GM18858 (cell line): ENCODE measurements at regions not wholly inside any gene's neighbourhood (a gene's known extent, or its start where the extent isn't known, plus 50 kb on each side); places are given as distances from the start of the nearest gene placed in this dataset.

ENCODE experiments used
- ATAC-seq: cut with Tn5 transposase; IDR thresholded peaks from one replicate; pipeline ENCODE4 v1.9.1; 2021; ENCODE audit not compliant: unreplicated experiment

DNA sequence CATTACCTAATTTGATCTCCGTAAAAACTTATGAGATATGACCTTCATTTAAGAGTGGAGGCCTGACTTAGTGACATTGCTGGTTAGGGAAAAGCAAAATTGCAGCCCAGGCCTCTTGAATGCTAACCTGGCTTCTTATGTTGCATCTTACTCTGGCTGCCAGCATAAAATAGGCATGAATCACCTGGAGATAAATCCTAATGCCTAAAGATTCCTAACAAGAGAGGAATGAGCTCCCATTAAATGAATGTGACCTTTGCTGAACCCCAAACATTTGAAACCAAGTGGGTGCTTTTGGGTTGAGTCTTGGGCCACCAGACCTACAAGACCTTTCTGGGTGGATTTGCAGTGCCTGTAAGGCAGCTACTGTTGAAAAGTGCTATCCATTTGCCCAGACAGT lies 1145.6 kb upstream of the TENM4 start:
- ATAC-seq = no peak

DNA sequence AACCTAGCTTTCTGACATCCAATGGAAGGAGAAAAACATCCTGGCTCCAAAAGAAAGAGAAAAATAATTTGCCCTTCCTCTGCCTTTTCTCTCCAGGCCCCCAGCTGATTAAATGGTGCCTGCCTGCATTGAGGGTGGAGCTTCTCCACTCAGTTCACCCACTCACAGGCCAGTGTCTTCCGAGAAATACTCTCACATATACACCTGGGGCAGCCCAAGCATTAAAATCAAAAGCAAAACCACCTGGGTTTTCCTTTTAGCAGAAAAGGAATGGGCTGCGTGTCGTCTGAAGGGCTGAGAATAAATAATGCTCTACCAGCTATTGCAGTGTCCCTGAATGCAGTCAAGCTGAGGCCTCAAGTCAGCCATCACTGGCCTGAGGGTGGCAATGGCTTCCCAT lies 1143.8 kb upstream of the TENM4 start:
- no peak for ATAC-seq

DNA sequence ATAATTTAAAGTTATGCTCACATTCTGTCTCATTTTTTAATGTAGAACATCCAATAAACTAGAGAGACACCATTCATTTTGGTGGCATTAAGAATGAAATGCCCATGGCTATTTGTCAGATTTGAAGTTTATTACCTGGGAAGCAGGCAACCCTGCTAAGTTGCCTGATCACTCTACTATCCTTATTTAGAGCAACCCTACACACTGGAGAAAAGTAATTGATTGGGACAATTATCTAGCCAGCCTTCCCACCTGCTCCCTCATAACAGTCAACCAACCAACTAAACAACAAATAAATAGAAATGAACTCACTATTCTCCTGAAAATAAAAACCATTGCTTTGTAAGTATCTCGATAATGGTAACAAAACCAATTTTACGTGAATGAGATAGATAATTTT lies 1129.0 kb upstream of the TENM4 start:
- ATAC-seq = no peak

DNA sequence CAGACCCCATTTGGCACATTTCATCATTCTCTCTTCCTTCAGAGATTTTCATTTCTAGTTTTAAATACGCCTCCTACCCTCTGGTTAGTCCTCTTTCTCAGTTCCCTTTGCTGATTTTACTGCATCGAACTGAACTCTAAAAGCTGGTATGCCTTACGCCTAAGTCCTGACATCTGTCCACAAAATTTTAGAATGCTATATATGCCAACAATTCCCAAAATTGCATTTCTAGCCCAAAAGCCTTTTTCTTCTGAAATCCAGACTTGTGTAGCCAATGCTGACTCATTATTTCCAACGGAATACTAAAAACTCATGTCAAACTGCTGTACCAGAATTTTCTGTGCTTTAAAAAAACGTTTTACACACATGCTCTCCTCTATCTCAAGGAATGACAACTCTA lies 1124.4 kb upstream of the TENM4 start:
- ATAC-seq = no peak

DNA sequence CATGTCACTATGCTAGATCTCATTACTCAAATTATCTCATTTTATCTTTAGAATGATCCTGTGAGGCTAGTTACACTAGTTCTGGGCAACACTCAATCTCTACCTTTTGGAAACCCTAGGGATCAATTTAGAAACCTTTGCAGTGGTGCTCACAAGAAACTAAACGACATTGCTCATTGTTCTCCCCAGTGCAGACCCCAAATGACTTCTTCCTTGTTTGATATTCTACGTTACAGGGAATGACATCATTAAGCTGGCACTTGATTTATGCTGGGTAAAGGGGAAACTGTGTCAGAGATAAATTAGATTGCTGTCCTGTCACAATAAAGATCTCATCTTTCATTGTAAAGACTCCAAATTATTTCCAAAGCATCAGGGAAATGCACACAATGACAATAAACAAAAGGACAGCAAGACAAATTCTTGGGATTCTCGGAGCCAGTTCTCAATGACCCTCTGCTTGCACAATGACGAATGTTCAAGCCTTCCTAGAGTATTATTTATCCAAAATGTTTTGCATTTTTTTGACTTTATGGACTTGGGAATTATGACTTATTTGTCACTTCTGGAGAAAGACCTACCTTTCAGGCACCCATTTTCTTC lies 1121.8 kb upstream of the TENM4 start:
- no peak for ATAC-seq

DNA sequence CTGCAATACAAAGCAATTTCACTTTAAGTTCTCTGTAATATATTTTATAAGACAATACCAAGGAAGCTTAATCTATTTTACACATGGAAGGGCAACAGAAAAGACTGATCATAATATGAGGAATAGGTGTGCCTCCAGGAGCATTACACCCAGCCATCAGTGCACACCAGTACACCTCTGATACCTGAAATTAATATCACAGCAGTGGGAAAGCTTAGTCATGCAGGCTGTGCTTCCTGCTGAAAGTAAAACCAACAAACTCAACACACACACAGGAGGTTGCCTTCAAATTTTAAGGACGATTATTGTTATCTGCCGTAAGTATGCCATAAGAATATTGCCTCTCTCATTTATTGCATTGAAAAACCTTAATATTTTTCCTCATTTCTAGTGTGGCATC lies 1119.1 kb upstream of the TENM4 start:
- no peak for ATAC-seq

DNA sequence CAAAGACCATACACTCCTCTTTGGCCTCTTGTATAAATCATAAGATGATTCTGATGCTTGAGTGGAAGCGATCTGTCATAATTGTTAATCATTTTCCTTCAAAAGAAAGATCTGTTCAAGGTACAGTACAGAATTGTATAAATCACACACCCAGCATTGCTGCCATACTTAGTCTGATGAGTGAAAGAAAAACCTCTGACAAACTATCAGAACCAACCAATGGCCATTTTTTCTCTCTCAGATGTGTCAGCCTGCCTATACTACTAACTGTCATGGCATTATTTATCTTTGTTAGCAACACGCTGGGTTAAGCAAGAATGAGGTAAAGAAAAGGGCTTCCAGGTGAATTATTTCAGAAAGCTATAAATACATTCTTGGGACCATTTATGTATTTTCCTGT lies 1112.7 kb upstream of the TENM4 start:
- ATAC-seq = no peak

DNA sequence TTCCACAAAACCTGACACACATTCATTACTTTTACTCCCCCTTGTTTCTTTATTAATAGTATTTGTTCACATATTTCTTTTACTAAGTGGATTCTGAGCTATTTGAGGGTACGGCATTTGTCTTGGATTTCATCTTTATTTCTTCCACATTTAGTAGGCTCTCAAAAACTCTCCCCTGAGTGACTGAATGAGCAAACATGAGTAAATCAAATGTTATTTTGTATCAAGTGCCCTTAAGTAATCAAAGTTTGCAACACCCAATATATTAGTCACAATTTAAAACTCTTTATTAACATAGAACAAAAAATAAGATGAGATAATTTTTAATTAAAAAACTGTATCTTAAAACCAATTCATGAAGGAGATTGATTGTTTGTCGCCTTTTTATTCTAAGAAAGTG lies 1101.9 kb upstream of the TENM4 start:
- no peak for ATAC-seq

DNA sequence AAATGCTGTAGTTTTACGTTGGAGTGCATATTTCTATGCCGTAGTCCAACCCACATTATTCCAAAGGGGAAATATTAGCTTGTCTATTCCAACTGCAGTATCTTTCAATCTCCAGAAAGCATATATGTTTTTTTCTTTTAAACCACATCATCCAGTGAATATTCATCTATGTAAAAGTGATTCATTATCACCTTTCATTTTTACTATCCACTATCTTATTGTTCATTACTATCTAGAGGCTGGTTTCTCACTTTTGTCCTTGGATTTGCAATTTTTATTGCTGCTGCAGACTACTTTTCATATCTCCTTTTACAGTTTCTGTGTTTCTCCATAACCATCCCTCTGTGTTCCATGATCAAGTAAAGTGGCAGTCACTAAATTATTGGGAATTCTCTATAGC lies 1097.2 kb upstream of the TENM4 start:
- ATAC-seq = no peak

DNA sequence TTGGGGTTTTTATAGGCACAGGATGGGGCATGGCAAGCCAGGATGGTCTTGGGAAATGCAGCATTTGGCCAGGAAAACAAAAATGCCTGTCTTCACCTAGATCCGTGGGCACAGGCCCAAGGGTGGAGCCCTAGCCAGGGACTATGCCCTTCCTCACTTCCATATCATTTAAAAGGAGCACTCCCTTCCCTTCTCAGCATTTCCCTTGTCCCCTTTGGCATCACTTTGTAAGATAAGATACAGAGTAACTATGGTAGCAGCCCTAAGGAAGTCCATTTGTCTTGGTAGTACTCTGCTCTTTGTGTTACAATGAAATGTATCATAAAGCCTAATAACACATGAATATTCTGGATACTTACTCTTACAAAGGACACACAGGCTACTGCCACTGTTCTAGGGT lies 1092.6 kb upstream of the TENM4 start:
- no peak for ATAC-seq

DNA sequence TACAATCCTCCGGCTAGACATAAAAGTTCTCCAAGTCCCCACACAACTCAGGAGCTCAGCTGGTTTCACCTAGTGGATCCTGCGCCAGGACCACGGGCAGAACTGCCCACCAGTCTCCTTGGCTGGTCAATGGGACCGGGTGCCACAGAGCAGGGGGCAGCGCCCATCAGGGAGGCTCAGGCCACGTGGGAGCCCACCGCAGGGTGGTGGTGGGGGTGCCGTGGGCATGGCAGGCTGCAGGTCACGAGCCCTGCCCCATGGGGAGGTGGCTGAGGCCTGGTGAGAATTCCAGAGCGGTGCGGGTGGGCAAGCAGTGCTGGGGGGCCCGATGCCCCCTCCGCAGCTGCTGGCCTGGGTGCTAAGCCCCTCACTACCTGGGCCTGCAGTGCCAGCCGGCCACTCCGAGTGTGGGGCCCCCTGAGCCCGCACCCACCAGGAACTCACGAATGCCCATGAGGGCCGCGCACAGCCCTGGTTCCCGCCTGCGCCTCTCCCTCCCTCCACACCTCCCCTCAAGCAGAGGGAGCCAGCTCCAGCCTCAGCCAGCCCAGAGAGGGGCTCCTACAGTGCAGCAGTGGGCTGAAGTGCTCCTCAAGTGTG lies 1091.9 kb upstream of the TENM4 start:
- ATAC-seq = no peak

DNA sequence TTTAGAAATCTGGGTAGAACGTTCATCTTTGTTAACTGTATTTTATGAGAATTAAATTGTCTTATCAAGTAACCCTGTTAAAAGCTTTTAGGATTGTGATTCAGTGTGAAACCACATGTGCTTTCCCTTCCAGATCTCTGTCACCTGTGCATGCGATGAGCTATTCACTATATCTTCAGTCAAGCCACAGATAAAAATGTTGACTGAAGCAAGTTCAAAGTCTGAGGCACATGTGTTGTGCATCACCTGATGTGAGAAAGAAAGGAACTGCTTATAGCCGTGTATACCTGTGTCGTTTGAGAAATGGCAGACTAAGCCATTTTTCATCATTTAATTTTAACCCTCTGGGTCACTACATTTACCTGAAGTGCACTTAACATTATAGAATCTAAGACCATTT lies 1088.9 kb upstream of the TENM4 start:
- no peak for ATAC-seq

DNA sequence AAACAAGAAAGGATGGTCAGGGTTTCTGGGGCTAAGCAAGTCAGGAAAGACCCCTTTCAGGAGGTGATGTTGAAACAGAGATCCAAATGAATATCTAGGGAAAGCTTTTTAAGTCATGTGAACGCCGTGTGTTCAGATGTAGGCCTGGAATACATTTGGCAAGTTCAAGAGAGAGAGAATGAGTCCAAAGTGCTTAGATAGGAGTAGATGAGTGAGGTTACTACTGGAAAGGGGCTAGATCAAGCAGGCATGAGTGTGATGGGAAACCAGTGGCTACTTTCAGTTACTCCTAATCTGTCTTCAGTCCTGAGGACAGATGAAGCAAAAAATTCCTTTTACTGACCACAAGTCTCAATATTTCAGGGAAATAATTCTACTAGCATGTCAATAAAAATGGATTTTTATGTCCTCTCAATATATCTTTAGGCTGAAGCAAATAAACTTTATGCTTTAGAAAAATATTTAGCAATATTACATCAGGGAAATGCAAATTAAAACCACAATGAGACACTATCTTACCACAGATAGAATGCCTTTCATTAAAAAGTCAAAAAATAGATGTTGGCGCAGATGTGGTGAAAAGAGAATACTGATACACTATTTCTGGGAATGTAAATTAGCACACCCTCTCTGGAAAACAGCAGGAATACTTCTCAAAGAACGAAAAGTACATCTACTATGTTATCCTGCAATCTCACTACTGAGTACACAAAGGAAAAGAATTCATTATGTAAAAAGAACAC lies 1085.0 kb upstream of the TENM4 start:
- no peak for ATAC-seq

DNA sequence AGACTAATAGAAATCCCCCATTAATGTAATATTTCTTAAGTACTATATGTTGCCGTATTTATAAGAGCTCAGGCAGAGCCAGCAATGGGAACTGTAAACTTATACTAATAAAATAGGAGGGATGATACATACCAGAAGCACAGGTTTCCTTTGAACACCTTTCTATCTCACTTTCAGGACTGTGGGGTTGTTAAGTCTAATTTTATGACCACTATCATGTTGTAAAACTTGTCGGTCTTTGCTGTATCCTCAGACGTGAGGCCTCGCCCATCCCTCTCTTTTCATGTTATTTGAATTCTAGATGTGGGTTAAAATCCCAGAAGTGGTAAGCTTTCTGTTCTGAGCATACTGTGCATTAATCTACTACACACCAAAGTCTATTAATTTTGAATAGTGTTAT lies 1083.5 kb upstream of the TENM4 start:
- ATAC-seq = no peak

DNA sequence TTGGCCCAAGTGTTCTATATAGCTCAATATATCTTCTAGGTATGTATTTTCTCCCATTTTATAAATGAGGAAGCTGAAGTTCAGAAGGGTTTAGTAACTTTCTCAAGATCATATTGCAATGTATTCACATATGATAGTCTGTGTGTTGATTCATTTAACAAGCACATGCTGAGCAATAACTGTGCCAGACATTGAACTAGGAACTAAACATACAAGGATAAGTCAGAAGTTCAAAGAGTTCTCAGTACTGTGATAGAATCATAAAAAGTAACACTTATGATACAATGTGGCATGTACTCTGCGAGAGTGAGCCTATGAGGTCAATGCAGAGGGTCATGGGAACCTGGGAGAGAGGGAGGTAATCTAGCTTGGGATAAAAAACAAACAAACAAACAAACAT lies 1082.2 kb upstream of the TENM4 start:
- ATAC-seq = no peak

DNA sequence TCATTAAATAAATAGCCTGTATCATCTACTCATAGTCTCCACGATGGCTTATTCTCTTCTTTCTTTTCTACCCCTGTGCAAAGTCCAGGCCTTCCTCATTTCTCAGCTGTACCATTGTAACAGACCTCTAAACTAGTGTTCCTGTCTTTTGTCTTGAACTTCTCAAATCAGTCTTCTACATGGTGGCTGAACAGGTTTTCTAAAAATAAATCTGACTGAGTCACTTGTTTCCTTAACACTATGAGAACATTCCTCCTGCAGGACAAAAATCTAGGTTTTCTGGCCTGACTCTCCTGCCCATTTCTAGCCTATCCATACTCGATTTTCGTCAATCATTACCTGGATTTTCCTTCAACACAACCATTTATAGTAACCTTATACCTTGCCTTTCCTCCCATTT lies 1080.8 kb upstream of the TENM4 start:
- ATAC-seq = no peak

DNA sequence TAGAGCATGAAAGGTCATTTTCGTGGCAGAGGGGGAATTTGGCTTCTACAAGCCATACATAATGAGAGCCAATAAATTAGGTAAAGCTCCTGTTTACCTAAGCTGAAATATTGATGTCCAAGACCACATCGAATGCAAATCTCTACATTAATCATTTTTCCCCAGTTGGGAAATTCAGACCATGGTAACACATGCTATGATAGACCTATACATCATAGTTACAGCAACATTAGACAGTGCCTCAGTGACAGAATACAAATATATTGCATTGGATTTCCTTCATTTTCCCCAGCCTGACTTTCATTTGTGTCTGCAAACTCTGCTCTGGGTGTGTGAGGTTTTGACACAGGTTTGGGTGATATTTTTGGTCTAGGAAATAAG lies 1079.7 kb upstream of the TENM4 start:
- no peak for ATAC-seq

DNA sequence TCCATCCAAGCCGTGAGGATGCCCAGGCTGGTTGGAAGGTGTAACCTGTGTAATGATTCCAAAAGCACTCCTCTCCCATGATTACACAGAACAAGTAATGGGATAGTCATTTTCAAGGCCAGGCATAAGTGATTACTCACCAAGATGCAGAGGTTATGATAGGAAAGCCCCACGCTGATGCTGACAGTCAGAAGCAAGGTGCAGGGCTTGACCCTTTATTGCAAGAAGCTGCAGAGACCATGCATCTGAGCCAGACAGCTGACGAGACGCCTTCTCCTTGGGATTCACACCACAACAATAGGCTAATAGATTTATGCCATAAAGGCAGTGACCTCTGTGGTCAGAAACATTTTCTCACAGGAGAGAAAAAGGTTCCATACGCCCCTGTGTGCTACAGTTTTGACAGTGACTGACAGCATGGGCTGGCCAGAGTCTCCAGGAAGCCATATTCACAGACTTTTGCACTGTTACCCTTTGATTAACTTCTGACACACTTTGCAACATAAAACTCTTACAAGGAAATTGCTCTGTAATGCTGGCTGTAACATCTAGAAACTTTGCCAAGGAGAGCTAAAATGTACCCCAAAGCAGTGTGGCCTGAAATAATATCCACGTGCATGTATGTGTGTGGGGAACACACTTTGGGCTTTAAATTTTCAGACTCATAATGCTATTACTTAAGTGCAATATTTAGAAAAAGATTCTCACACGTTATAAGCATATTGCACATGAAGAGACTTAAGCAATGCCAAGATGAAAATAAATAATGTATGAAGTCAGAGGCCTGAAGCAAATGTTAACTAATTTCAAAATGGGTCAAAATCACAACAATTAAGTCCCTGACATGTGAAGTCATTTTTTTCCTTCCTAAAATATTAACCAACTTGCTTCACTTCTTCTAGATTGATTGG lies 1079.0 kb upstream of the TENM4 start:
- no peak for ATAC-seq

DNA sequence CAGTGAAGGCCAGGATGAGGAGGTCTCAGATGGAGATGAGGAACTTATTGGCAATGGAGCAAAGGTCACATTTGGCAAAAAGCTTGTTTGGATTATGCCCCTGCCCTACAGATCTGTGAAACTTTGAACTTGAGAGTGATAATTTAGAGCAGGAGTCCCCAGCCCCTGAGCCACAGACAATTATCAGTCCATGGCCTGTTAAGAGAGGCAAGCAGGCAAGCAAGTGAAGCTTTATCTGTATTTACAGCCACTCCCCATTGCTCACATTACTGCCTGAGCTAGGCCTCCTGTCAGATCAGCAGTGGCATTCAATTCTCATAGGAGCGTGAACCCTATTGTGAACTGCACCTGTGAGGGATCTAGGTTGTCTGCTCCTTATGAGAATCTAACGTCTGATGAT lies 1076.9 kb upstream of the TENM4 start:
- no peak for ATAC-seq

DNA sequence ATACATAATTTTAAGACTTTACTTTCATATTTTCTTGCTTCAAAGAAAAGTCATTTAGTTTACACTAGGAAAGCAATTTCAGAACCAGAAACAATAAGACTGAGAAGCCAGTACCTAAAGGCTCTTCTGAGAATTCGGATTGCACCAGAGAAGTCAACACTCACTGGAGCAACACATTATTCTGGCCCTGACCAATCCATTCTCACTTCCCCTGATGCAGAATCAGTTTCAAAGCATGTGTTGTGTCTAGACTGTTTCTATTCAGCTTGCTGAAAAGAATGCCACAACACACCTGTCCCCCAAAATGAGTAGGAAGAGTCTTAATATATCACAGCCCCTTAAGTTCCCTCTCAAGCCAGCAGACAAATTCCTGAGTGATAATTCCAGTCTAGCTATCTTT lies 1074.3 kb upstream of the TENM4 start:
- no peak for ATAC-seq

DNA sequence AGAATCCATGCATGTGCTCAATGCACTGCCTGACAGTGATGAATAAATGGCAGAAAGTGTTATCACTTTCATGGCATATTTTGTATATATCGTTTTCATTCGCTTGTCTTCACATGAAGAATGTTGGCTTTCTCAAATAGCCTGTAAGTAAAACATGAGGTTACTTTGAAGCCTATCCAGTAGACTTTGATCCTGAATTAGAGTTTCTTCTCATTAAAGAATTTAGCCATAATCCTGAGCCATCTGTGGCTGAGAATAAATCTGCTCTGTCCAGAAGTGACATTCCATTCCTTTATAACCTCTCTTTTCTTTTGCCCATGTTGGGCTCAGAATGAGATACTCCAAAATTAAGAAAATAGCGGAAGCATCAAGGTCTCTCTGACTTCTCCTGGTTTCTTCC lies 1071.7 kb upstream of the TENM4 start:
- ATAC-seq = no peak

DNA sequence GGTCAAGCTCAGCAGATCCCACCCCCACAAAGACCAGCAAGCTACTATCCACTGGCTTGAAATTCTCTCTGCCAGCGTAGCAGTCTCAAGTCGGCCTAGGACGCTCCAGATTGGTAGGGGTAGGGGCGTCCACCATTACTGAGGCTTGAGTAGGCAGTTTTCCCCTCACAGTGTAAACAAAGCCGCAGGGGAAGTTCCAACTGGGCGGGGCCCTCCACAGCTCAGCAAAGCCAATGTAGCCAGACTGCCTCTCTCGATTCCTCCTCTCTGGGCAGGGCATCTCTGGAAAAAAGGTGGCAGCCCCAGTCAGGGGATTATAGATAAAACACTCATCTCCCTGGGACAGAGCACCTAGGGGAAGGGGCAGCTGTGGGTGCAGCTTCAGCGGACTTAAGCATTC lies 1064.9 kb upstream of the TENM4 start:
- ATAC-seq = no peak
